8988T (cell line): ENCODE measurements at regions not wholly inside any gene's neighbourhood (a gene's known extent, or its start where the extent isn't known, plus 50 kb on each side); places are given as distances from the start of the nearest gene placed in this dataset.

Experiments used
- DNase-seq: peaks from one replicate; pipeline ENCODE4 v3.0.0; 2011

DNA sequence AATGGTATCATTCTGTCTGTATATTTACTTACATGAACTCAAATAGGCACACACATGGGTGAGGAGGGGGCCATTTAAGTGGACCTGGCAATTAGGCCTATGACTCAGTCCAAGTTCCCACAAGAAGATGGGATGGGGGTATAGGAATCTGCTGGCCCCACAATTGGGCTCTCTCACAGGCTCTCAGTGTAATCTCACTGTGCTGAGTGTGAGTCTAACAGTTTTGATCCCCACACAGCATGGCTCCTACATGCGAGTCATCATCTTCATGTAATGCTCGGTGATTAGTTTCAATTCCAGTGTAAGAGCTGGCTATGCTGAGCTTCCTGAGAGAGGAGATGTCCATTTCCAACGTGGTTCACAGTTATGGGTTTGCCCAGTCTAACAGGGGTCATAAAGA lies 114.0 kb downstream of the GATA6 start:
- DNase-seq, result no peak

DNA sequence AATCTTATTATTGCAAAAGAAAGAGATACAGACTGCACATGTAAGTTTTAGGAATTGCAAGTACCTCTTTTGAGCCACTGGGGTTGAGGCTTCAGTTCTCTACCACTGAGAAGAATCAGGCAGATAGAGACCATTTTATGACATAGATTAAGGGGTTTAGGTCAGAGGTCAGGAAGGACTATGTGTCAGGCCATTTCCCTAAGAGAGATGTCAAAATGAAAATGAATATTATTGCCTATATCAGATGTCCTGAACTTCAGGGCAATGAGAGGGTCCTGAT lies 113.7 kb downstream of the GATA6 start:
- DNase-seq, result no peak

DNA sequence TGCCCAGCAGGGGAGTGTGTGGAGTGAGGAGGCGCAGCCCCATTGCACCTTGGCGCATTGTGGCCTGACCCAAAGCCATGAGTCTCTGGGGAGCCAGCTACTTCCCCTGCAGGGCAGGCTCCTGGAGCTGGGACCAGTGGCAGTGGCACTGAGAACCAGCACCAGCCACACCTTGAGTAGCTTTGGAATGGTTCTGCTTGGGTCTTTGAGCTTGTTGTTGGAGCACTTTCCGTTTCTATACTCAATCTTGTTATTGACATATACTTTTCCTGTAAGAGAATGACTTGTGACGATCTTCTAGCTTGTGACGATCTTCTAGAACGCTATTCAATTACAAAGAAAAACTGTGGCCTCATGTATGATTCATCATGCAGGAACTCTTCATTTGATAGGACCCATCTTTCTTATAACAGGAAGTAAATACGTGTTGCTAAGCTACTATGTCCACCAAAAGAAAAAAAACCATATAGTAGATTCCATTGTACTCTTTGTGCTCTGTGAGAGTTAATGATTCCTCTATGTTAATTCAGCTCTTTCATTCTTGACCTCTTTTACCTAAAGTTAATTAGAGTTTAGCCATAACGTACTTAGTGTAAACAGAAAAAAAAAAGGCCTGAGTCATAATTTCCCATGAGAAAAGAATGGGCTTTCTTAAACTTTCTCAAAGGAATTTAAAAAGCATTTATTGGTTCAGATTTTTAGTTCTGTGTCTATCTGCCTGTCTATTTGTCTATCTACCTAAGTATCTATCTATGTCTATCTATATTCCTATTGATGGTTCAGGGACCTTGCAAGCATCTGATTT lies 113.1 kb downstream of the GATA6 start:
- no peak for DNase-seq

DNA sequence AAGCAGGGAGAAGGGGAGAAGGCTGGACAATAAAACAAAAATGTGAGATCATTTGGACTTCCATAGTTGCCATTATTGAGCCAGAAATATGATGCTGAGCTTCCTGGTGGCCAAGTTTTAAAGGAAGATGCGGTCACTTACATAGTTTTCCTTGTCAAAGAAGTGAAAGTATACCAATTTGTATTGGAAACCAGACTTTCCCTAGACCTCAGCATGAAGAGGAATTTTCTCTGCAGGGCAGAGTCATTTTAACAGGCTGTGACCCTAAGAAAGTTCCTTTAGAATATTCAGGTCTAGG lies 111.0 kb downstream of the GATA6 start:
- DNase-seq, result no peak

DNA sequence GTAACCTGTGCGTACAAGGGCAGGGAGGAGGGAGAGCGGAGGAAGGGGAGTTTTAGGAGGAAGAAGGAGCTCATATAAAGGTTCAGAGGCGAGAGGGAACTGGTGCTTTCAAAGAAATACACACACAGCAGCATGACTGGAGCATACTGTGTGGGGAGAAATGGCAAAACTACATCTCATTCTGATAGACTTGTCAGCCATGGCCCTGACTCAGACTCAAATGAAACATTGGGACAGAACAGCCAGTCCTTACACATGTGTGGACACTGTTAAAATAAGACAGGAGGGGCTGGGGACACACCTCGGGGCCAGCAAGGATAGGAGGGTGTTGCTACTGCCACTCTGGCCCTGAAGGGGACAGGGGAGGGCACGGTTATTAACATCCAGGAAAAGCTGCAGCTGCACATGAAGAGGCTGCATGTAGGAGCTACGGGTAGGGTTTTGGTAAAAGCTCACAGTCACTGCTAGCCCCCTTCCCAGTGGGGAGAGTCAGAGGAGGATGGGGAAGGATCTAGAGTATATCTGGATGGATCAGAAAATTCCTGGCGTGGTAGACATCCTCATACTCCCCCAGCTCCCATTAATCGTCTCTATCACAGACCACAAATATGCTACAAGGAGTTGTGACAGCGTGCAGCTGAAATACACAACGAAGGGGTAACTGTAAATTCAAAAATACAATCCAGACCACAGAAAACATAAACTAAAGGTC lies 110.5 kb downstream of the GATA6 start:
- DNase-seq, result no peak

DNA sequence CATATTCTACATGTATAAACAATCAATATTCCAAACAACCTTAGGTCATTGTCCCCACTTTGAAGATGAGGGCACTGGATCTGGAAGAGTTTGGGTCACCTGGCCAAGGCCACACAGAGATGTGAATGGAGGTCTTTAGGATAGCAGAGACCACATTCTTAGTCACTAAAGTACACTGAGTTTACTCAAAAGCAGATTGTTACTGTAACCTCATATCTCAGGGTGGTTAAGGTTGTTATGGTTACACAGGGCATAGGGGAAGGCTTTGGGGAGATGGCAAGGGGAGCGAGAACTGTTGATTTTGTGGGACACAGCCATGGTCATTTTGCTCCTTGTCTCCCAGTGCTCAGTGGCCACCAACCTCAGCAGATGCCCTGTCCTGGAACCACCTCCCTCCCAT lies 109.4 kb downstream of the GATA6 start:
- no peak for DNase-seq

DNA sequence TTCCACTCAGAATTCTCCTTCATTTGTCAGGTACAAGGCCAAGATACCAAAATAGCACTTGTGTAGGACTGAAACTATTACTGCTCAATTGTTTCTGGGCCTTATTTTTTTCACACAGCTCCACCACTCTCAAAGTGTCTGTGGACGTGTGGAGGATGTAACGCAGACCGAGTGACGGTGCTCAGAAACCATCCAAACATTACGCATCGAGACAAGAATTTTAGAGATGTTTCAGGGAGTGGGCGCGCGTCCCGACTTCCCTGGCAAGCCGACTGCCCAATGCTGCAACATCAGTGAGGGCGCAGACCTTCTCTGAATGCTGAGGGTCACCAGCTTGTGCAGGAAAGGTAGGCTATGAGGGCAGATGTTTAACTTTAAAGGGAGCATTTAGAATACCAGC lies 108.4 kb downstream of the GATA6 start:
- DNase-seq, result no peak

DNA sequence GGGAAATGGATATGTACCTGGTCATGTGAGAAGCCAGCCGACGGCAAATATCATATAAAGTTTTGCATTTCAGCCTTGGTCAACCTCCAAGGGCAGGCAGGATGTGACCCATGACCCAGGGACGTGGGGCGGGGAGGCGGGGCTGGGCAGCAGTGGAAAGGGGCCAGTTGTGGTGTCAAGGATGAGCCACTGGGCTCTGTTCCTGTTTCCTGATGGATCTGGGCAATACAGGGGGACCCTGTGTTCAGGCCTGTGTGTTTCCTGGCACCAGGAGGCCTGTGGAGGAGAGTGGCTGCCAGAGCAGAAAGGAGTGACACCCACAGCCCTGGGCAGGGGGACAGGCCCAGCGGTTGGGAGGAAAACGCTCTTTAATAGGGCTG lies 106.9 kb downstream of the GATA6 start:
- no peak for DNase-seq

DNA sequence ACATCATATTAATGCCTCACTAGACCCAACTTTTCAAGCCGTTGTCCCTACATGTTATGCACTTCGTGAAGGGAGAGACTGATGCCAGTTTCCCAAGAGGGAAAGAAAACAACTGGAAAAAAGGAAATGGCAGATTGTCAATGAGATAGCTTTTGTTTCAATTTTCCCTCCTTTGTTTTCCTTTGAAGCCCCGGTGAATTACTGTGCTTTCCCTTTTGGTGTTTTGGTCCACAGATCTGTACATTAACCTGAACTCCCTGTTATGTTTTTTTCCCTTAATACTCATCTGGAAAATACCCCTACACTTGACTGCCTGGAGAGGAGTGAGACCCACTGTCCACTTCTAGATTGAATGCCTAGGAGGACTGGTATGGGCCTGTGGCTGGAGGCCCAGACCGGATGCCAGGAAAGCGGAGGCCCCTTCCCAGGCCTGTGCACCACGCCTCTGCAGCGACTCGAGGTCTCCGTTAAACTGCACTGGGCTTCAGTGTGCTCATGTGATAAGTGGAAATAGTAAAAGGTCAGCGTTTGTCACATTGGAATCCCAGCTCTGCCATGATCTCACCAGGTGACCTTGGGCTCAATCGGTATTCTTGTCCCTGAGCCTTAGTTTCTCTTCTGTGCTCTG lies 106.4 kb downstream of the GATA6 start:
- no peak for DNase-seq

DNA sequence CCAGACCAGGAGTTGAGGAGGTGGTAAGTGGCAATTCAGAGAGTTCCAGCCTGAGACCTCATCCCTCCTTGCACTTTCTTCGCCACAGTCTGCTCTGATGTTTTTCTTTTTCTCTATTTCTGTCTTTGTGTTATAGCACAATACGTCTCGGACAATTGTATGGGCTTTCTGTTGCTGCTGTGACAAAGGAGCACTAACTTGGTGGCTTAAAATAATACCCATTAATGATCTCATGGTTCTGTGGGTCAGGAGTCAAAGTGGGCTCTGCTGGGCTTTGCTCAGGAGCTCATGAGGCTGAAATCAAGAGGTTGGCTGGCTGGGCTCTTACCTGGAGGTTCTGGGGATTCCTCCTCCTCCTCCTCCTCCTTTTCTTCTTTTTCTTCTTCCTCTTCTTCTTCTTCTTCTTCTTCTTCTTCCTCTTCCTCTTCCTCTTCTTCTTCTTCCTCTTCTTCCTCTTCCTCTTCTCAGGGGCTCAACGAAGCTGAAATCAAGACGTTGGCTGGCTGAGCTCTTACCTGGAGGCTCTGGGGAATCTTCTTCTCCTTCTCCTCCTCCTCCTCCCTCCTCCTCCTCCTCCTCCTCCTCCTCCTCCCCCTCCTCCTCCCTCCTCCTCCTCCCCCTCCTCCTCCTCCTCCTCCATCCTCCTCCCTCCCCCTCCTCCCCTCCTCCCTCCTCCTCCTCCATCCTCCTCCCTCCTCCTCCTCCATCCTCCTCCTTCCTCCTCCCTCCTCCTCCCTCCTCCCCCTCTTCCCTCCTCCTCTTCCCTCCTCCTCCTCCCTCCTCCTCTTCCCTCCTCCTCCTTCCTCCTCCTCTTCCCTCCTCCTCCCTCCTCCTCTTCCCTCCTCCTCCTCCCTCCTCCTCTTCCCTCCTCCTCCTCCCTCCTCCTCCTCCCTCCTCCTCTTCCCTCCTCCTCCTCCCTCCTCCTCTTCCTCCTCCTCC lies 104.0 kb downstream of the GATA6 start:
- no peak for DNase-seq

DNA sequence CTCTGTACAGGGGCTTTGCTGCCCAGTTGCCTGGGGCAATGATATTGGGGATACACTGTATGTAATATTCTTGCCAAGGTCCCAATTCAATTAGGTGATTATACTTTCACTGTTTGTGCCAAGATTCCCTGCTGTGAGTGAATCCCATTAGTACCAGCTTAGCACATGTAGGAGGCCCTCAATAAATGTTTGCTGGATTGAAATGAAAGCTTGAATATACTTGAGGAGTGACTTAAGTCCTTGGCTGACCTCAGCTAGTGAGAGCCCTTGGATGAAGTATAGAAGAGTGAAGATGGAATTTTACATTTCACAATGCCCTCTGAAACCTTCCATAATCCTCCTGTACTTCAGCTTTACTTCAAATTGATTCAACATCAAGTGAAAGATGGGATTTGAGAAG lies 102.9 kb downstream of the GATA6 start:
- no peak for DNase-seq

DNA sequence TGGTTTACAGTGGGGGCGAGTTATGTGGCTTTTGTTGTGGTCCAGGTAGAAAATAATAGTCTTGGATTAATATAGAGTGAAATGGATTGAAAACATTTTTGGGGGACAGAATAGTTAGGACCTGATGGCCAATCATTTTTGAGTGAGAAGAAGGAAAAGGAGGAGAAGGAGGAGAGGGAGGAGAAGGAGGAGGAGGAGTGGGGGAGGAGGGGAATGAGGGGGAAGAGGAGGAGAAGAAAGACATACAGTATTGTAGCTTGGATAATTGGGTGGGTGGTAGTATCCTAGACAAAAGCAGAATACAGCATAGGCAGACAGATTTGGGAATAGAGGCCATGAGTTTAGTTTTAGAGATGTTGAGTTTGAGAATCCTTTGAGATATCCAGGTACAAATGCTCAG lies 101.6 kb downstream of the GATA6 start:
- no peak for DNase-seq

DNA sequence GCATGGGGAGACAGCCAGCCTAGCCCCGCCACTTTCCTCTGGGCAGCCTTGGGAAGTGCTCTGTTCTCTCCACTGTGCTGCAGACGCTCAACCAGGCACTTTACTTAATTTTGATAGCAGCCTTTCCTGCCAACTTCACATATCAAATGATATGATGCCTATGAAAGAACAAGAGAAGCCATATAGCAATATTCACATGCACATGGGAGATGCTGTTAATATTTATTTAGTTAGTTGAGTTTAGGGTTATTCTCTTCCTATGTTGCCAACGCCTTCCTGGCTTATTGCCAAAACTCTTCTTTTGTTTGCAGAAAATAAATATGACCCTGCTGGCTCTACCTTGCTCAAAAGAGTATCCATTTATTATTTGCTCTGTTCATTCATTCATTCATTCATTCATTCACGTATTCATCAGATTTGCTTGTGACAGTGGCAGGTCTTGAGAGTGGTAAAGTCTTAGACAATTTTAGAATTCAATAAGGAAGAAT lies 99.3 kb downstream of the GATA6 start:
- DNase-seq, result no peak

DNA sequence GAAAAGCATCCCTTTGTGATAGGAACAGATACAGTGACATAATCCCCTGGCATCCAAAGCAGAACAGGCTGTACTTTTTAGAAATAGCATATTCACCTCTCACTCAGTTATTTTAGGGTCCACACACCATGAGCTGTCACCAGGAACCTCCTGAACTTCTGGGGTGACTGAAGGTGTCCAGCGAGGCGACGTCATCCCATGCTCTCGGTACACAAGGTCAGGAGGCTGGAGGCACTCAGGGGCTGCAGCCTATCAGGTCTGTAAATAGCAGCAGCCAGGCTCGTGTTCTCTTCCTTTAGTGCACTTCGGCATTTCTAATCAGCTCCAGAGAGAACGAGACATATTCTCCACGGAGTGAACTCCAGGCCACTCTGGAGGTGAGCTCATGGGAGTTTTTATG lies 98.3 kb downstream of the GATA6 start:
- no peak for DNase-seq

DNA sequence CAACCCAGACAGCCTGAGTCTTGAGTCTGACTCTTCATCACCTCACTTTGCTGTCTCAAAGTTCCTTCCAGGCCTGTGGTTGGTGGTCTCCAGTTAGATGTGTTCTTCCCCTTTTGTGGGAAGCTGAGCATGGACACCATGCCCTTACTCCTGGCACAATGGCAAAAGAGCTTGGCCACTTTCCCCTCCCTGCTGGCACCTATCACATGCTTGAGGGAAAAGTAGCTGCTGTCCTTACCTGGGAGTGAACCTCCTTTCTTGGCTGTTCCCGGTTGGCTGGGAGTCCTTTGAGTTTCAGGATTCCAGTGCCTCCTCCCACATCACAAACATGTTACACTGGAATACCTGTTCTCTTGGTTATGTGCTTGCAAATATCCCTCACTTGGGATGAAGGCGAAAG lies 97.8 kb downstream of the GATA6 start:
- no peak for DNase-seq

DNA sequence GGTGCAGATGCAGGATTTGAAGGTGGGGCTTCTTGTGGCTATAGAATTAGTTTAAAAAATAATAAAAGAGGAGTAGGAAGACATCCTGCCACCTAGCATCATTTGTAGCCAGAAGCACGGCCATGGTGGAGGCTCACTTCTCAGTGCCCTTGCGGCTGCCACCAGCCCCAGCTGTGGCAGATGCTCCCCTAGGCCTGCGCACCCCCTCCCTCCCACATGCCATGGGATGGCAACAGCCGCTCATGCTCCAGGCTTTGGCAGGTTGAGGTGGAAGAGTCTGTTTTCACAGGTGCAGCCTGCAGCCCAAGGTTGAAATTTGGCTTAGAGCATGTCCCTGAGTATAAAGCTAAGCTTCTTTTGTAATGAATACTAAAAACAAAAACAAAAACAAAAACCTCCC lies 96.4 kb downstream of the GATA6 start:
- DNase-seq, result no peak

DNA sequence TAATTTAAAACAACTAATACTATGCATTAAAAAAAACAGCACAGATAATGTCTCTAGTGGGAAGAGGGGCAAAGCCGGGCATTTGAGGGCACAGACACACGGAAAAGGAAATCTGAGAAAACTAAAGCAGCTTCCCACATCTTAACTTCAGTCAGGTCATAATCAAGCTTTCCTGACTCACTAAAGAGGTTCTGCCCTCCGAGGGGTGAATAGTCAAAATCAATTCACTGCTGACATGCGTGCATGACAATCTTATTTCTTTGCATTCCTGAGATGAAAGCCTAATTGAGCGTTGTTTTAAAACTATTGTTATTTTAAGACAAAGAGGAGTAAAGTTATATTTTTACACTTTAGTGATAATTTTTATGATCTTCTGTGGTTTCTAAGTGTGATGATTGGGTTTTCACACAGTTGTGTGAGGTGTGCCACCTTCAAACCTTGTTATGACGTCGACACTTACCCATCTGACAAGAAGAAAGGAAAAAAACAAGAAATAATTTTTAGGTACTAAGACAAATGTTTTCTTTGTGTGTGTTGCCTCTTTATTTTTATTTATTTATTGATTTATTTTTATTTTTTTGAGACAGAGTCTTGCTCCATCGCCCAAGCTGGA lies 90.9 kb downstream of the GATA6 start:
- DNase-seq, result no peak

DNA sequence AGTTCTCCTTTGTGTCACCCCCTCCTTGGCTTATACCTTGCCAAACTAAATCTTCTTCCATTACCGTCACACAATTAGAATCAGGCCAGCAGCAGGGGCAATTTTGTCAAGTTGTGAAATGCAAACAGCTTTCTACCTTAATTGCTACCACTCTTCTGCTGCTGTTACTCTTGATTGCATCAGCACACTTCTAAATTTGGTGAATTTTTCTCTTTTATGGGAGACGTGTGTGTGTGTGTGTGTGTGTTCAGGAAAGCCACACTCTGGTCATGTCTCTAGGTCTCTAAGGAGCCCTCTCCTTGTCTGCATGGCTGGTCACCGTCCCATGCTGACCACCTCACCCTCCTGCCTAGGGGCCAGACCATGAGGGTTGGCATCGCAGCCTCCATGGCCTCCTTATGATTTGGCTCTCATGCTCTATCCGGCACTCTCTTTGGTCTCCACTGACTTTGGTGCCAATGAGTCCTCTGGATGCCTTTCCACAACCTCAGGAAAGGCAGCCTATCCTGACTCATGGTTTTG lies 87.7 kb downstream of the GATA6 start:
- DNase-seq, result no peak

DNA sequence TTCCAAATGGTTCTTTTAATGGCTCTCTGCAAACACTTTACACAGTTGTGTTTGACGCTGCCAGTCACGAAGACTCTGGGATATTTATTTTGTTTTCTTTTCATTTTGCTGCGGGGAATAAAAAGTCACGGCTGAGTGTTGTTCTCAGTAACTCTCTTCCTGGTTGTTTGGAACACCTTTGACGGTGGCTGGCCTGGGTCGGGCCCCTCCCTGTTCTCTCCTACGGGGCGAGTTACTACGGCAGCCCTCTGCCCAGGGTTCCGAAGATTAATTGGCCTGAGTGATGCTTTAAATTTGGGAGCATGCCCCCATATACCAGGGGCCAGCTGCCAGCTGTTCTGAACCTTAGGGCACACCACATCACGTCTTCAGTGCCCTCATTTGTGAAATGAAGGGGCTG lies 84.7 kb downstream of the GATA6 start:
- DNase-seq, result no peak

DNA sequence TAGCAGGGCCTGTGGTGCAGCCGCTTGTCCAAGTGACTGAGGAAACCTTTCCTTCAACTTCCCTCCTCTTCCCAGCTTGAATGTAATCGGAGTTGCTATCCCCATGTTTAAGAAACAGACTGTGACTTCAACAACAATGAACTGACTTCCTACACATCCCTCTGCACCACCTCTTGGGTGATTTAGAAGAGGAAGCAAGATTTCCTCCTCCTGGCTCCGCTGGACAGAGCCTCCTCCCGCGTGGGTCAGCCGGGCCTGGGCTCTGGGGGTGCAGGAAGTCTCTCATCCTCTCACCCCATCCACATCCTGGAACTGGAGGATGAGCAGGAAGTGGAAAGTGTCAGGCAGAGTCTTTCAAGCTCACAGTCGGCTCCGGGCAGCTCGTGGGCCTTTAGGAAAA lies 84.3 kb downstream of the GATA6 start:
- no peak for DNase-seq

DNA sequence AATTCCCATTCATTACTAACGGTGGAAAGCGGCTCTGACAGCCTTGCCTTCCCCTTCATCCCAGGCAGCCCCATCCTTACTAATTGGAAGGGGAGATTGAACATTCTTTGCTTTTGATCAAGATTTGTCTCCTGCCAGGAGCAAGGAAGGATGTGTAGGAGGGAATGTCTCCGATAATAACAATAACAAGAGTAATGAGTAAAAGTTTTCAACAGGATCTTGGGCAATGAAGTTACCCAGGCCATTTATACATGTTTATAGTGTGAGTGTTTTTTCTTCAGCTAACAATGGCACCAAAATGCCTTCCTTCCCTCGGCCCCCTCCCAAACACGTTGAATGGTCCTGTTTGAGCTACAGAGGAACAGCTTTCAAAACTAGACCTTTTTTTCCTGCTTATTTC lies 83.8 kb downstream of the GATA6 start:
- DNase-seq, result no peak
